HG02642 (cell line): ENCODE measurements at regions not wholly inside any gene's neighbourhood (a gene's known extent, or its start where the extent isn't known, plus 50 kb on each side); places are given as distances from the start of the nearest gene placed in this dataset.

Experiments
- ATAC-seq: cut with Tn5 transposase; IDR thresholded peaks from one replicate; pipeline ENCODE4 v1.9.1; 2021; ENCODE audit warnings: mild to moderate bottlenecking; ENCODE audit not compliant: unreplicated experiment, poor library complexity

- no peak for ATAC-seq
These were observed 297.6 kb downstream of the PTEN start for GRCh38 chr10:88161070-88161469.

GRCh38 chr10:88161756-88162155 is 298.3 kb downstream of the PTEN start:
- no peak for ATAC-seq

- ATAC-seq, result no peak
These were observed 299.4 kb downstream of the PTEN start for GRCh38 chr10:88162852-88163251.

- ATAC-seq, result no peak
These were observed 300.1 kb downstream of the PTEN start for GRCh38 chr10:88163572-88163971.

GRCh38 chr10:88164471-88164870 is 301.0 kb downstream of the PTEN start:
- no peak for ATAC-seq

GRCh38 chr10:88165849-88166271 is 302.4 kb downstream of the PTEN start:
- no peak for ATAC-seq

GRCh38 chr10:88168171-88169036 is 305.0 kb downstream of the PTEN start:
- no peak for ATAC-seq

- ATAC-seq, result no peak
These were observed 305.6 kb downstream of the PTEN start for GRCh38 chr10:88169037-88169319.

GRCh38 chr10:88170628-88171027 is 307.2 kb downstream of the PTEN start:
- ATAC-seq, result no peak

- ATAC-seq, result no peak
These were observed 308.7 kb downstream of the PTEN start for GRCh38 chr10:88172159-88172558.

- no peak for ATAC-seq
These were observed 311.0 kb downstream of the PTEN start for GRCh38 chr10:88174391-88174790.

GRCh38 chr10:88178758-88179157 is 315.3 kb downstream of the PTEN start:
- ATAC-seq, result no peak

- no peak for ATAC-seq
These were observed 316.4 kb downstream of the PTEN start for GRCh38 chr10:88179831-88180230.

- no peak for ATAC-seq
These were observed 318.6 kb downstream of the PTEN start for GRCh38 chr10:88181902-88182600.

- ATAC-seq, result no peak
These were observed 319.1 kb downstream of the PTEN start for GRCh38 chr10:88182601-88182930.

- ATAC-seq, result no peak
These were observed 321.3 kb downstream of the PTEN start for GRCh38 chr10:88184543-88185297.

- ATAC-seq, result no peak
These were observed 322.4 kb downstream of the PTEN start for GRCh38 chr10:88185830-88186229.

- ATAC-seq, result no peak
These were observed 322.9 kb downstream of the PTEN start for GRCh38 chr10:88186335-88186734.

GRCh38 chr10:88187472-88187871 is 324.0 kb downstream of the PTEN start:
- ATAC-seq, result no peak

GRCh38 chr10:88190123-88190522 is 326.7 kb downstream of the PTEN start:
- ATAC-seq, result no peak

GRCh38 chr10:88190540-88191235 is 327.3 kb downstream of the PTEN start:
- no peak for ATAC-seq
